A673 (cell line): ENCODE measurements at regions not wholly inside any gene's neighbourhood (a gene's known extent, or its start where the extent isn't known, plus 50 kb on each side); places are given as distances from the start of the nearest gene placed in this dataset.
"Not testable (repeated sequence)": the region's sequence is repeated elsewhere in the genome, so short reads cannot be mapped to it uniquely, and the experiment has no call there.

Source experiments
- BruUV-seq: library from RNA; stranded (reverse); fragments of 400-500 nt; replicated peaks from 2 replicates; lab custom pipeline; 2021; lab: Mats Ljungman, UMichigan
- CTCF ChIA-PET: fragments of 300-600 bp; sonication (Branson Sonifier 250); formaldehyde crosslinking; loops from one replicate; lab custom pipeline; 2022; ENCODE audit warnings: antibody characterized with exemption; lab: Charles Lee
- POLR2A ChIA-PET: fragments of 300-600 bp; sonication (Branson Sonifier 250); formaldehyde crosslinking; loops from one replicate; lab custom pipeline; 2022; ENCODE audit warnings: antibody characterized with exemption; ENCODE audit not compliant: low non-redundant PET; lab: Charles Lee
- DNase-seq: peaks from one replicate; pipeline ENCODE4 v3.0.0-alpha.2; 2015; ENCODE audit warnings: low spot score
- H3K27ac ChIP-seq: fragments of 200-600 bp; sonication (generic); 2 replicates; pipeline ENCODE4 v1.5.1; 2016; ENCODE audit warnings: mixed run types, low read depth, mild to moderate bottlenecking, mixed read lengths, antibody characterized with exemption, low read length; ENCODE audit not compliant: poor library complexity, severe bottlenecking
- H3K27me3 ChIP-seq: fragments of 200-600 bp; sonication (generic); replicated peaks from 2 replicates; pipeline ENCODE4 v1.6.1; 2017; ENCODE audit warnings: mixed run types, low read depth, mild to moderate bottlenecking, mixed read lengths, antibody characterized with exemption, low read length; ENCODE audit not compliant: insufficient read depth, poor library complexity
- H3K36me3 ChIP-seq: fragments of 200-600 bp; sonication (generic); 2 replicates; pipeline ENCODE4 v1.6.1; 2016; ENCODE audit warnings: mixed run types, mild to moderate bottlenecking, mixed read lengths, antibody characterized with exemption, low read length; ENCODE audit not compliant: insufficient read depth, poor library complexity, severe bottlenecking
- H3K4me1 ChIP-seq: fragments of 200-600 bp; sonication (generic); 2 replicates; pipeline ENCODE4 v1.6.1; 2017; ENCODE audit warnings: mixed run types, mild to moderate bottlenecking, mixed read lengths, antibody characterized with exemption, low read length; ENCODE audit not compliant: insufficient read depth, poor library complexity, severe bottlenecking
- H3K4me3 ChIP-seq: fragments of 200-600 bp; sonication (generic); 2 replicates; pipeline ENCODE4 v1.5.1; 2016; ENCODE audit warnings: low read depth, mixed run types, mild to moderate bottlenecking, mixed read lengths, low read length; ENCODE audit not compliant: poor library complexity, severe bottlenecking
- H3K9me3 ChIP-seq: fragments of 200-600 bp; sonication (generic); 2 replicates; pipeline ENCODE4 v1.6.1; 2016; ENCODE audit warnings: mixed run types, low read depth, mild to moderate bottlenecking, mixed read lengths, antibody characterized with exemption, low read length; ENCODE audit not compliant: poor library complexity, severe bottlenecking
- EZH2 ChIP-seq: fragments of 200-600 bp; sonication (generic); IDR thresholded peaks from 2 replicates; pipeline ENCODE4 v1.6.1; 2017; ENCODE audit warnings: borderline replicate concordance, low read depth, mild to moderate bottlenecking, mixed read lengths, antibody characterized with exemption, low read length; ENCODE audit not compliant: poor library complexity, severe bottlenecking
- intact Hi-C: fragments of 100-400 bp; cut with micrococcal nuclease; formaldehyde crosslinking; loops from one replicate; pipeline ENCODE4 v1.10.0; 2022; ENCODE audit not compliant: unreplicated experiment
- TF ChIP-seq, protein P1 (sequence below): fragments of 300-800, 200-600 bp; sonication (generic); conservative IDR thresholded peaks from 2 replicates; pipeline ENCODE4 v1.5.1; 2017; ENCODE audit warnings: low read depth, mild to moderate bottlenecking, antibody characterized with exemption, low read length, moderate library complexity, mixed read lengths

DNA sequence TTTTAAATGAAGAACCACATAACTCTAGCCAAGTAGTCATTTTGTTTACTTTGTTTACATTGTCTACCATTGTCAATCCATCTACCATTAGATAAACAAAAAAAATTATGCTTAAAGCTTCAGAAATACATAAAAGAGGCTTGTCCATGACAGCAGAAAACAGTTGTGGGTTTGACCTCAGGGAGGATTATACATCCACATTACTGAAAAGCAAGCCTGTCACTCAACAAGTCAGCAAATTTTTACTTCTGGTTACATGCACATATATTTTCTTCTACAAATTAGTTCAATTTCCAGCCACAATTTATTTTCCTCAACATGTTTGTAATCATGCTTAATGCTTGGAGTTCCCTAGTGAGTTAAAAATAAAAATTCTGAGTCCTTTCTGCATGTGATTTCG lies 713.3 kb downstream of the COL12A1 start:
- CTCF ChIA-PET, result no interaction called here
- no peaks in the 10 kb centered on the region for H3K4me1 ChIP-seq
- TF ChIP-seq EZH2, result no peak
- TF ChIP-seq, protein P1, sequence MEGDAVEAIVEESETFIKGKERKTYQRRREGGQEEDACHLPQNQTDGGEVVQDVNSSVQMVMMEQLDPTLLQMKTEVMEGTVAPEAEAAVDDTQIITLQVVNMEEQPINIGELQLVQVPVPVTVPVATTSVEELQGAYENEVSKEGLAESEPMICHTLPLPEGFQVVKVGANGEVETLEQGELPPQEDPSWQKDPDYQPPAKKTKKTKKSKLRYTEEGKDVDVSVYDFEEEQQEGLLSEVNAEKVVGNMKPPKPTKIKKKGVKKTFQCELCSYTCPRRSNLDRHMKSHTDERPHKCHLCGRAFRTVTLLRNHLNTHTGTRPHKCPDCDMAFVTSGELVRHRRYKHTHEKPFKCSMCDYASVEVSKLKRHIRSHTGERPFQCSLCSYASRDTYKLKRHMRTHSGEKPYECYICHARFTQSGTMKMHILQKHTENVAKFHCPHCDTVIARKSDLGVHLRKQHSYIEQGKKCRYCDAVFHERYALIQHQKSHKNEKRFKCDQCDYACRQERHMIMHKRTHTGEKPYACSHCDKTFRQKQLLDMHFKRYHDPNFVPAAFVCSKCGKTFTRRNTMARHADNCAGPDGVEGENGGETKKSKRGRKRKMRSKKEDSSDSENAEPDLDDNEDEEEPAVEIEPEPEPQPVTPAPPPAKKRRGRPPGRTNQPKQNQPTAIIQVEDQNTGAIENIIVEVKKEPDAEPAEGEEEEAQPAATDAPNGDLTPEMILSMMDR, result no peak

DNA sequence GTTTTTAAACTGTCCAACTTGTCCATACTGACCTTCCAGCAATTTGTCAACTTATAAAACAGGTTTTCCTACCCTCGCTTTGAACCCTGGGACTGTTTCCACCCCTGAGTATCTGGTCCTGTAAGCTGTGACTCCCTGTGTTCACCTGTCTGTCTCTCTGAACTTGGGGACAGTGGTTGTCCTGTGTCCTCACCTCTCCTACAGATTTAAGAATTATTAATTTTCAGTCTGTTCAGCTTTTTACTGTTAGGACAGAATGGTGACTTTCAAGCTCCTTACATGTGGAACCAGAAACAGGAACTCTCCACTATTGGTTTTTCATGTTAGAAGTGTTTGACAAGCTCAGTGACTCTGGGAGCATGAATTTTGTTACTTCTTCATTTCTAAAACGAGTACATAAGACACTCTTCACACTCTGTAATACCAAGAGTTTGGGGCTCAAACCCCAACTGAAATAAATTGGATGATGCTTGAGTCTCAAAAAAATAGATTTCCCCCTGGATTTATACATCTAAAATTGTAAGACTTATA lies 713.9 kb downstream of the COL12A1 start:
- BruUV-seq, result no TSS peak
- TF ChIP-seq, protein P1, result no peak
- TF ChIP-seq EZH2, result no peak
- intact Hi-C loops, result no loop called here
- POLR2A ChIA-PET, result no interaction called here
- no peak overlapping the region for H3K27ac ChIP-seq
- no peaks in the 10 kb centered on the region for H3K4me1 ChIP-seq
- no peak for DNase-seq
- CTCF ChIA-PET, result no interaction called here
- no peaks in the 10 kb centered on the region for H3K9me3 ChIP-seq
- no peaks in the 10 kb centered on the region for H3K36me3 ChIP-seq
- no peaks in the 10 kb centered on the region for H3K27me3 ChIP-seq
- H3K4me3 ChIP-seq, result no peak overlapping the region

More for the DNA sequence above, 713.3 kb downstream of the COL12A1 start:
- no TSS peak for BruUV-seq
- DNase-seq, result no peak
- intact Hi-C loops, result no loop called here
- no peaks in the 10 kb centered on the region for H3K27me3 ChIP-seq
- no peaks in the 10 kb centered on the region for H3K9me3 ChIP-seq
- no peak overlapping the region for H3K4me3 ChIP-seq
- no peaks in the 10 kb centered on the region for H3K36me3 ChIP-seq
- H3K27ac ChIP-seq, result no peak overlapping the region
- POLR2A ChIA-PET, result no interaction called here

DNA sequence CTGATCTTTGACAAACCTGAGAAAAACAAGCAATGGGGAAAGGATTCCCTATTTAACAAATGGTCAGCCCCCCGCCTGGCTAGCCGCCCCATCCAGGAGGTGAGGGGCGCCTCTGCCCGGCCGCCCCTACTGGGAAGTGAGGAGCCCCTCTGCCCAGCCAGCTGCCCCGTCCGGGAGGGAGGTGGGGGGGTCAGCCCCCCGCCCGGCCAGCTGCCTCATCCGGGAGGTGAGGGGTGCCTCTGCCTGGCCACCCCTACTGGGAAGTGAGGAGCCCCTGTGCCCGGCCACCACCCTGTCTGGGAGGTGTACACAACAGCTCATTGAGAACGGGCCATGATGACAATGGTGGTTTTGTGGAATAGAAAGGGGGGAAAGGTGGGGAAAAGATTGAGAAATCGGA lies 717.1 kb downstream of the COL12A1 start:
- H3K4me3 ChIP-seq, H3K36me3 ChIP-seq, POLR2A ChIA-PET, H3K27ac ChIP-seq, H3K9me3 ChIP-seq, H3K4me1 ChIP-seq, intact Hi-C loops, DNase-seq, H3K27me3 ChIP-seq, CTCF ChIA-PET, BruUV-seq: not testable (repeated sequence)

DNA sequence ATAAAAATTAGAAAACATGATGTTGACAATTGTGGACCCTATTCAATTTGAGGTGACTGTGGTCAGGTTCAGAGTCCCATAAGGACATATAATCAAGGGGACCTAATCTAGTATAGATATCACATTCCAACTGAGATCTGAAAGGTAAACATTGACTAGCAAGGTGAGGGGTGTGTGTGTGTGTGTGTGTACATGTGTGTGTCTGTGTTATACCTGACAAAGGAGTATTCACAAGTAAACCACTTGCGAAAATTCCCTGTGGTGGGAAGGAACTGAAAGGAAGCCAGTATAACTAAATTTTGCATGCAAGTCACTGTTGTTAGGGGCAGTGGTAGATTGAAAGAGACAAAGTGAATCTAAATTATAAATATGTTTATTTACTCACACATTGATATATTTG lies 723.7 kb downstream of the COL12A1 start:
- no peaks in the 10 kb centered on the region for H3K9me3 ChIP-seq
- BruUV-seq, result no TSS peak
- H3K27me3 ChIP-seq, result no peaks in the 10 kb centered on the region
- no peaks in the 10 kb centered on the region for H3K36me3 ChIP-seq
- POLR2A ChIA-PET, result no interaction called here
- intact Hi-C loops, result no loop called here
- CTCF ChIA-PET, result no interaction called here
- no peak overlapping the region for H3K4me3 ChIP-seq
- DNase-seq, result no peak
- no peaks in the 10 kb centered on the region for H3K4me1 ChIP-seq
- TF ChIP-seq, protein P1, result no peak
- no peak for TF ChIP-seq EZH2
- no peak overlapping the region for H3K27ac ChIP-seq
